HUES6 (cell line): ENCODE measurements at regions not wholly inside any gene's neighbourhood (a gene's known extent, or its start where the extent isn't known, plus 50 kb on each side); places are given as distances from the start of the nearest gene placed in this dataset.

Experiments used
- H3K27ac ChIP-seq: 2 replicates; pipeline ENCODE4 v1.7.0; 2013; ENCODE audit warnings: low read depth, mild to moderate bottlenecking, low read length, inconsistent platforms
- H3K27me3 ChIP-seq: 2 replicates; pipeline ENCODE4 v1.6.1; 2013; ENCODE audit warnings: low read length; ENCODE audit not compliant: control insufficient read depth, insufficient read depth
- H3K36me3 ChIP-seq: 2 replicates; pipeline ENCODE4 v1.6.1; 2013; ENCODE audit warnings: low read length; ENCODE audit not compliant: control insufficient read depth, insufficient read depth
- H3K4me1 ChIP-seq: 2 replicates; pipeline ENCODE4 v1.6.1; 2013; ENCODE audit warnings: low read length; ENCODE audit not compliant: control insufficient read depth, insufficient read depth
- H3K4me3 ChIP-seq: 2 replicates; pipeline ENCODE4 v1.5.1; 2013; ENCODE audit warnings: low read depth, low read length
- H3K9ac ChIP-seq: one replicate; pipeline ENCODE4 v1.6.1; 2013; ENCODE audit warnings: mild to moderate bottlenecking, low read length
- H3K9me3 ChIP-seq: 2 replicates; pipeline ENCODE4 v1.6.1; 2013; ENCODE audit warnings: low read depth, low read length; ENCODE audit not compliant: control insufficient read depth, insufficient read depth

GRCh38 chr10:63887600-63888370 lies 366.6 kb downstream of the REEP3 start:
- H3K9ac ChIP-seq: no peak overlapping the region
- peaks cover 12% of the 10 kb centered on the region for H3K4me1 ChIP-seq
- H3K36me3 ChIP-seq: no peaks in the 10 kb centered on the region

GRCh38 chr10:63889803-63890202 lies 368.6 kb downstream of the REEP3 start:
- Histone ChIP-seq H3K27ac (no peak overlapping the region), H3K9ac (no peak overlapping the region), H3K4me1 (peaks cover under 1% of the 10 kb centered on the region; the same call in 1 of the 2 replicates), H3K9me3 (no peaks in the 10 kb centered on the region), H3K4me3 (no peak overlapping the region), H3K36me3 (no peaks in the 10 kb centered on the region), H3K27me3 (no peaks in the 10 kb centered on the region; the same call in 1 of the 2 replicates)

More at GRCh38 chr10:63887600-63888370, 366.6 kb downstream of the REEP3 start:
- H3K27me3 ChIP-seq: no peaks in the 10 kb centered on the region
- H3K4me3 ChIP-seq: no peak overlapping the region
- H3K9me3 ChIP-seq: no peaks in the 10 kb centered on the region
- no peak overlapping the region for H3K27ac ChIP-seq

GRCh38 chr10:63896992-63897391 lies 375.8 kb downstream of the REEP3 start:
- H3K36me3 ChIP-seq: no peaks in the 10 kb centered on the region
- H3K9ac ChIP-seq: no peak overlapping the region
- no peaks in the 10 kb centered on the region for H3K9me3 ChIP-seq

GRCh38 chr10:63899673-63900300 lies 378.6 kb downstream of the REEP3 start:
- no peaks in the 10 kb centered on the region for H3K9me3 ChIP-seq
- no peak overlapping the region for H3K27ac ChIP-seq
- H3K4me1 ChIP-seq: peaks cover 5% of the 10 kb centered on the region; the same call in 1 of the 2 replicates
- H3K36me3 ChIP-seq: no peaks in the 10 kb centered on the region
- H3K4me3 ChIP-seq: no peak overlapping the region
- no peaks in the 10 kb centered on the region for H3K27me3 ChIP-seq
- H3K9ac ChIP-seq: no peak overlapping the region

More at GRCh38 chr10:63896992-63897391, 375.8 kb downstream of the REEP3 start:
- Histone ChIP-seq H3K27ac (no peak overlapping the region), H3K4me1 (peaks cover 5% of the 10 kb centered on the region; the same call in 1 of the 2 replicates), H3K4me3 (no peak overlapping the region), H3K27me3 (no peaks in the 10 kb centered on the region; the same call in 1 of the 2 replicates)

GRCh38 chr10:63901228-63901627 lies 380.0 kb downstream of the REEP3 start:
- H3K9me3 ChIP-seq: no peaks in the 10 kb centered on the region
- H3K9ac ChIP-seq: no peak overlapping the region
- no peak overlapping the region for H3K27ac ChIP-seq
- H3K4me3 ChIP-seq: no peak overlapping the region
- H3K4me1 ChIP-seq: peaks cover 5% of the 10 kb centered on the region; the same call in 1 of the 2 replicates
- H3K36me3 ChIP-seq: no peaks in the 10 kb centered on the region
- no peaks in the 10 kb centered on the region for H3K27me3 ChIP-seq

GRCh38 chr10:63901881-63902280 lies 380.7 kb downstream of the REEP3 start:
- Histone ChIP-seq H3K27me3 (no peaks in the 10 kb centered on the region), H3K36me3 (no peaks in the 10 kb centered on the region), H3K9me3 (no peaks in the 10 kb centered on the region), H3K4me1 (peaks cover 5% of the 10 kb centered on the region; the same call in 1 of the 2 replicates), H3K4me3 (no peak overlapping the region), H3K27ac (no peak overlapping the region), H3K9ac (no peak overlapping the region)

- Histone ChIP-seq H3K27ac (no peak overlapping the region), H3K4me1 (peaks cover 8% of the 10 kb centered on the region; the same call in 1 of the 2 replicates), H3K9ac (no peak overlapping the region), H3K36me3 (no peaks in the 10 kb centered on the region), H3K9me3 (0 out of 2 replicates have a peak, but pooled peaks cover 4% of the 10 kb centered on the region), H3K4me3 (no peak overlapping the region), H3K27me3 (no peaks in the 10 kb centered on the region)
These were observed 389.6 kb downstream of the REEP3 start for GRCh38 chr10:63910806-63911205.

- H3K4me1 ChIP-seq: peaks cover 13% of the 10 kb centered on the region
- no peaks in the 10 kb centered on the region for H3K27me3 ChIP-seq
- no peak overlapping the region for H3K4me3 ChIP-seq
- 0 out of 2 replicates have a peak, but pooled peaks cover 4% of the 10 kb centered on the region for H3K9me3 ChIP-seq
- no peaks in the 10 kb centered on the region for H3K36me3 ChIP-seq
- no peak overlapping the region for H3K27ac ChIP-seq
- no peak overlapping the region for H3K9ac ChIP-seq
These were observed 394.0 kb downstream of the REEP3 start for GRCh38 chr10:63915240-63915639.

- Histone ChIP-seq H3K9ac (no peak overlapping the region), H3K9me3 (no peaks in the 10 kb centered on the region), H3K4me1 (peaks cover 9% of the 10 kb centered on the region), H3K27ac (no peak overlapping the region), H3K4me3 (no peak overlapping the region), H3K27me3 (no peaks in the 10 kb centered on the region), H3K36me3 (no peaks in the 10 kb centered on the region)
These were observed 396.2 kb downstream of the REEP3 start for GRCh38 chr10:63917363-63917762.

- Histone ChIP-seq H3K9ac (no peak overlapping the region), H3K4me1 (peaks cover 17% of the 10 kb centered on the region), H3K36me3 (no peaks in the 10 kb centered on the region), H3K9me3 (no peaks in the 10 kb centered on the region), H3K4me3 (no peak overlapping the region), H3K27me3 (no peaks in the 10 kb centered on the region), H3K27ac (no peak overlapping the region)
These were observed 398.5 kb downstream of the REEP3 start for GRCh38 chr10:63919575-63920279.
